Liver (tissue), 3 donors: ENCODE measurements at regions not wholly inside any gene's neighbourhood (a gene's known extent, or its start where the extent isn't known, plus 50 kb on each side); places are given as distances from the start of the nearest gene placed in this dataset.

Experiments used
- GABPA ChIP-seq, 2 donors: IDR thresholded peaks in 1 of 2; conservative IDR thresholded peaks in 1 of 2; 2 replicates each; pipeline ENCODE4 v1.6.1; 2016; ENCODE audit warnings: antibody characterized with exemption in 2 of 2, mild to moderate bottlenecking in 1 of 2, moderate library complexity in 1 of 2
- HNF4A ChIP-seq, 2 donors: conservative IDR thresholded peaks; 2 replicates each; pipeline ENCODE4 v1.6.1; 2016; ENCODE audit warnings: antibody characterized with exemption in 2 of 2, mild to moderate bottlenecking in 2 of 2
- JUND ChIP-seq, 2 donors: IDR thresholded peaks; 2 replicates each; pipeline ENCODE4 v1.6.1; 2016; ENCODE audit warnings: antibody characterized with exemption in 2 of 2
- NR2F2 ChIP-seq: IDR thresholded peaks from 2 replicates; pipeline ENCODE4 v1.6.1; 2016; ENCODE audit warnings: antibody characterized with exemption
- TAF1 ChIP-seq: conservative IDR thresholded peaks from 2 replicates; pipeline ENCODE4 v1.6.1; 2016; ENCODE audit warnings: antibody characterized with exemption, mild to moderate bottlenecking
- TF ChIP-seq, protein P1 (sequence below): fragments of 150-350 bp; IDR thresholded peaks from 2 replicates; pipeline ENCODE4 v1.5.1; 2017; ENCODE audit warnings: improper control_type of control experiment, low read depth, low read length; ENCODE audit not compliant: missing input control
- TF ChIP-seq, protein P2 (sequence below): IDR thresholded peaks from 2 replicates; pipeline ENCODE4 v1.6.1; 2016; ENCODE audit warnings: antibody characterized with exemption
- donor health status: healthy.
- donor health status: healthy.

DNA sequence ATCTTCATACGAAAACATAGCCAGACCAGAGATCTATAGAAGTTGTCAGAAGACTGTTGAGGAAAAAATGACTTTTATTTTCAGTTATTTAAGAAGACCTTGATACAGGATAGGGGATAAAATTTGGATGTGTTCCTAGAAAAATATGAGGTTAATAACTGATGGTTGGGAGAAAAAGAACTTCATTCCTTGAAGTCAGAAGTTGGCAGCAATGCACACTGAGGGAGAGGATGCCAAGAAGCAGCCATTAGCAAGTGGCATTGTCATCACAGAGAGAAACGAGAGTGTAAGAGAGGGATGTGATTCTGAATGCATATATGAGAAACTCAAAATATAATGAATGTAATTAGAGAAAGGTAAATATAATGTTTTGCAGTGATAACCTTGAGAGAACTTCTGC lies 382.1 kb upstream of the EPHA5 start:
- TF ChIP-seq, protein P1, sequence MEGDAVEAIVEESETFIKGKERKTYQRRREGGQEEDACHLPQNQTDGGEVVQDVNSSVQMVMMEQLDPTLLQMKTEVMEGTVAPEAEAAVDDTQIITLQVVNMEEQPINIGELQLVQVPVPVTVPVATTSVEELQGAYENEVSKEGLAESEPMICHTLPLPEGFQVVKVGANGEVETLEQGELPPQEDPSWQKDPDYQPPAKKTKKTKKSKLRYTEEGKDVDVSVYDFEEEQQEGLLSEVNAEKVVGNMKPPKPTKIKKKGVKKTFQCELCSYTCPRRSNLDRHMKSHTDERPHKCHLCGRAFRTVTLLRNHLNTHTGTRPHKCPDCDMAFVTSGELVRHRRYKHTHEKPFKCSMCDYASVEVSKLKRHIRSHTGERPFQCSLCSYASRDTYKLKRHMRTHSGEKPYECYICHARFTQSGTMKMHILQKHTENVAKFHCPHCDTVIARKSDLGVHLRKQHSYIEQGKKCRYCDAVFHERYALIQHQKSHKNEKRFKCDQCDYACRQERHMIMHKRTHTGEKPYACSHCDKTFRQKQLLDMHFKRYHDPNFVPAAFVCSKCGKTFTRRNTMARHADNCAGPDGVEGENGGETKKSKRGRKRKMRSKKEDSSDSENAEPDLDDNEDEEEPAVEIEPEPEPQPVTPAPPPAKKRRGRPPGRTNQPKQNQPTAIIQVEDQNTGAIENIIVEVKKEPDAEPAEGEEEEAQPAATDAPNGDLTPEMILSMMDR = no peak
- TF ChIP-seq JUND (IDR thresholded peaks at IDR 0.05) (no peak), HNF4A (conservative IDR thresholded peaks at IDR 0.05) (no peak), TAF1 (no peak), GABPA (IDR thresholded peaks at IDR 0.05 in 1 of 2, conservative IDR thresholded peaks at IDR 0.05 in 1 of 2) (no peak), NR2F2 (no peak)
- TF ChIP-seq, protein P2, sequence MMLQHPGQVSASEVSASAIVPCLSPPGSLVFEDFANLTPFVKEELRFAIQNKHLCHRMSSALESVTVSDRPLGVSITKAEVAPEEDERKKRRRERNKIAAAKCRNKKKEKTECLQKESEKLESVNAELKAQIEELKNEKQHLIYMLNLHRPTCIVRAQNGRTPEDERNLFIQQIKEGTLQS = no peak
